Prostate gland (tissue), 2 donors: ENCODE measurements at regions not wholly inside any gene's neighbourhood (a gene's known extent, or its start where the extent isn't known, plus 50 kb on each side); places are given as distances from the start of the nearest gene placed in this dataset.

Experiments used
- DNase-seq: peaks from one replicate; pipeline ENCODE4 v3.0.0-alpha.2; 2019; ENCODE audit warnings: low spot score
- H3K27ac ChIP-seq, 2 donors: fragments of 200-600 bp; sonication (generic); 2 replicates each; pipeline ENCODE4 v1.5.1; 2017 to 2019
- H3K27me3 ChIP-seq: fragments of 200-600 bp; sonication (generic); replicated peaks from 2 replicates; pipeline ENCODE4 v1.5.1; 2019; ENCODE audit not compliant: insufficient read depth
- H3K36me3 ChIP-seq, 2 donors: fragments of 200-600 bp; sonication (generic); 1 replicate in 1 of 2; 2 replicates in 1 of 2; pipeline versions ENCODE4 v1.5.1 to v1.8.1; 2017 to 2019
- H3K4me1 ChIP-seq: fragments of 200-600 bp; sonication (generic); replicated peaks from 2 replicates; pipeline ENCODE4 v1.5.1; 2019
- H3K4me3 ChIP-seq, 2 donors: fragments of 200-600 bp; sonication (generic); 2 replicates each; pipeline ENCODE4 v1.5.1; 2017 to 2019
- H3K9me3 ChIP-seq: fragments of 200-600 bp; sonication (generic); 2 replicates; pipeline ENCODE4 v1.5.1; 2017
- CTCF ChIP-seq, 4 experiments: fragments of 200-600 bp in 2 of 4; fragments of 450-650 bp in 2 of 4; sonication (generic) in 2 of 4; IDR thresholded peaks; 1 replicate in 3 of 4; 2 replicates in 1 of 4; pipeline ENCODE4 v1.5.1; 2016 to 2019; ENCODE audit warnings: antibody characterized with exemption in 4 of 4, mild to moderate bottlenecking in 2 of 4, moderate library complexity in 2 of 4
- POLR2A ChIP-seq: fragments of 450-650 bp; IDR thresholded peaks from one replicate; pipeline ENCODE4 v1.6.1; 2016; ENCODE audit warnings: antibody characterized with exemption, mild to moderate bottlenecking
- POLR2AphosphoS5 ChIP-seq: sonication (generic); formaldehyde crosslinking; IDR thresholded peaks from one replicate; pipeline ENCODE4 v1.6.1; 2017; ENCODE audit warnings: antibody characterized with exemption
- WGBS: methylation state at CpG from one replicate; pipeline ENCODE4 v1.1.5; 2018; 5-methylcytosine and 5-hydroxymethylcytosine counted together
- intact Hi-C: fragments of 100-400 bp; cut with DNase I; formaldehyde crosslinking; loops from one replicate; pipeline ENCODE4 v1.14.2; 2022

- H3K27me3 ChIP-seq = no peaks in the 10 kb centered on the region
- H3K4me3 ChIP-seq = no peak overlapping the region
- DNase-seq = no peak
- no peaks in the 10 kb centered on the region for H3K36me3 ChIP-seq
- H3K27ac ChIP-seq = no peak overlapping the region
- TF ChIP-seq CTCF (IDR thresholded peaks at IDR 0.05) (no peak), POLR2A (no peak), POLR2AphosphoS5 (no peak)
- WGBS = 51% methylated on average over 2 of the region's 2 CpGs
- H3K9me3 ChIP-seq = no peaks in the 10 kb centered on the region
- intact Hi-C loops = no loop called here
- H3K4me1 ChIP-seq = no peaks in the 10 kb centered on the region
Observed at GRCh38 chr3:146781606-146782005, 176.5 kb upstream of the PLSCR5 start.

- Histone ChIP-seq H3K9me3 (no peaks in the 10 kb centered on the region), H3K27ac (no peak overlapping the region), H3K4me3 (no peak overlapping the region), H3K36me3 (no peaks in the 10 kb centered on the region), H3K4me1 (no peaks in the 10 kb centered on the region), H3K27me3 (no peaks in the 10 kb centered on the region)
- TF ChIP-seq POLR2A (no peak), POLR2AphosphoS5 (no peak), CTCF (IDR thresholded peaks at IDR 0.05) (no peak)
- no peak for DNase-seq
- 42% methylated on average over 3 of the region's 3 CpGs for WGBS
- intact Hi-C loops = no loop called here
Observed at GRCh38 chr3:146781059-146781458, 175.9 kb upstream of the PLSCR5 start.

DNA sequence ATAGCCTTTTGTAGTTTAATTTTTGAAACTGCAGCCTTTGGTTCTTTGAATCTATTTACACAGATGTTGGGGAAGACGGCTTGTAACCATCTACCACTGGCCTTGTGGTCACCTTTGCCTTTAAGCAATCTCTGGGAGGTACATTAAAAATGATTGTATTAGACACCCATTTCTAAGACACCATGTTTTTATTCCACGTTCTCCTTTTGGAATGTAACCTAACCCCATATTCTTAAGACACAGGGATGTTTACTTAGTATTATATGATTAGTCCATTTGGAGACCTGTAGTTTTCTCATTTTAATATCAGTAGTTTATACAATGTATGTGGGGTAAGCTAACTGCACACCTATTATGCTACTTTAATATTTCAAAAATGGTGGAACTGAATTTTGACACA, 175.1 kb upstream of the PLSCR5 start:
- intact Hi-C loops = no loop called here
- 56% methylated on average over 2 of the region's 2 CpGs for WGBS

DNA sequence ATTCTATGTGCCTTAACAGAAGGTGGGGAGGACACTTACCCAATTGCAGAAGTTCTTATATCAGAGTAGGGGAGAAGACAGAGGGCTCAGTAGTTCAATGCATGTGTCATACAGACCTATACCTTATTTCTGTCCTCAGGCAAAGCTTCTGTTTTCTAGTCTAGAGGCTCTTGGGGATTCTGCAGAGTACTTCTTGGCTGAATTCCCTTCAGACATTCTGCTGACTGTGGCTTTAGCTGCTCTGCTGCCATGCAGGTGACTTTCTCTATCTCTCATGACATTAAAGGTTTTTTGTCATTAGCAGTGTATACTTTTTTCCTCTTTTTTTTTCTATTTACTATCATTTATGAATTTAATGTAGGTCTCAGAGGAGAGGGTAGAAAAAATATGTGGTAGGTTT, 172.8 kb upstream of the PLSCR5 start:
- no peaks in the 10 kb centered on the region for H3K27me3 ChIP-seq
- intact Hi-C loops = no loop called here
- TF ChIP-seq POLR2AphosphoS5 = no peak
- TF ChIP-seq CTCF (IDR thresholded peaks at IDR 0.05) = no peak
- no peak for TF ChIP-seq POLR2A

More for the DNA sequence above, 175.1 kb upstream of the PLSCR5 start:
- Histone ChIP-seq H3K27ac (no peak overlapping the region), H3K27me3 (no peaks in the 10 kb centered on the region), H3K4me3 (no peak overlapping the region), H3K9me3 (no peaks in the 10 kb centered on the region), H3K4me1 (no peaks in the 10 kb centered on the region), H3K36me3 (no peaks in the 10 kb centered on the region)
- DNase-seq = no peak
- TF ChIP-seq POLR2A = no peak
- no peak for TF ChIP-seq CTCF (IDR thresholded peaks at IDR 0.05)
- no peak for TF ChIP-seq POLR2AphosphoS5

DNA sequence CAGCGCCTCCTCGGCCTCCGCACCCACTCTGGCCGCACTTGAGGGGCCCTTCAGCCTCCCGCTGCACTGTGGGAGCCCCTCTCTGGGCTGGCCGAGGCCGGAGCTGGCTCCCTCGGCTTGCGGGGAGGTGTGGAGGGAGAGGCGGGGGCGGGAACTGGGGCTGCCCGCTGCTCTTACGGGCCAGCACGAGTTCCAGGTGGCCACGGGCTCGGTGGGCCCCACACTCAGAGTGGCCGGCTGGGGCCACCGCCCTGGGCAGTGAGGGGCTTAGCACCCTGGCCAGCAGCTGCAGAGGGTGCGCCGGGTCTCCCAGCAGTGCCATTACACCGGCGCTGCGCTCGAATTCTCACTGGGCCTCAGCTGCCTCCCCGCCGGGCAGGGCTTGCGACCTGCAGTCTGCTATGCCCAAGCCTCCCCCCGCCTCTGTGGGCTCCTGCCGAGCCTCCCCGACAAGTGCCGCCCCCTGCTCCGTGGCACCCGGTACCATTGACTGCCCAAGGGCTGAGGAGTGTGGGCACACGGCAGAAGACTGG, 167.1 kb upstream of the PLSCR5 start:
- intact Hi-C loops = no loop called here
- WGBS = 94% methylated on average over 19 of the region's 34 CpGs
- H3K9me3 ChIP-seq = no peaks in the 10 kb centered on the region
- H3K27ac ChIP-seq = no peak overlapping the region
- no peaks in the 10 kb centered on the region for H3K36me3 ChIP-seq
- H3K27me3 ChIP-seq = no peaks in the 10 kb centered on the region
- no peaks in the 10 kb centered on the region for H3K4me1 ChIP-seq
- no peak overlapping the region for H3K4me3 ChIP-seq
- no peak for DNase-seq
- TF ChIP-seq CTCF (IDR thresholded peaks at IDR 0.05) (no peak), POLR2AphosphoS5 (no peak), POLR2A (no peak)

More for the DNA sequence above, 172.8 kb upstream of the PLSCR5 start:
- Histone ChIP-seq H3K36me3 (no peaks in the 10 kb centered on the region), H3K9me3 (no peaks in the 10 kb centered on the region), H3K4me1 (no peaks in the 10 kb centered on the region), H3K4me3 (no peak overlapping the region), H3K27ac (no peak overlapping the region)
- DNase-seq = no peak
